Loucy (cell line): ENCODE measurements at regions not wholly inside any gene's neighbourhood (a gene's known extent, or its start where the extent isn't known, plus 50 kb on each side); places are given as distances from the start of the nearest gene placed in this dataset.

Source experiments
- CTCF ChIP-seq: fragments of 200-600 bp; sonication (generic); conservative IDR thresholded peaks from 2 replicates; pipeline ENCODE4 v1.5.1; 2014; ENCODE audit warnings: mild to moderate bottlenecking, antibody characterized with exemption, low read length
- EZH2phosphoT487 ChIP-seq: fragments of 200-600 bp; IDR thresholded peaks from 2 replicates; pipeline ENCODE4 v1.6.1; 2018; ENCODE audit warnings: antibody characterized with exemption, mild to moderate bottlenecking, moderate library complexity, borderline replicate concordance

- TF ChIP-seq CTCF (no peak), EZH2phosphoT487 (no peak)
These were observed 1526.9 kb downstream of the EFNB2 start for GRCh38 chr13:105008604-105009003.
